ENCODE measurements at regions not wholly inside any gene's neighbourhood (a gene's known extent, or its start where the extent isn't known, plus 50 kb on each side); places are given as distances from the start of the nearest gene placed in this dataset.

DNA sequence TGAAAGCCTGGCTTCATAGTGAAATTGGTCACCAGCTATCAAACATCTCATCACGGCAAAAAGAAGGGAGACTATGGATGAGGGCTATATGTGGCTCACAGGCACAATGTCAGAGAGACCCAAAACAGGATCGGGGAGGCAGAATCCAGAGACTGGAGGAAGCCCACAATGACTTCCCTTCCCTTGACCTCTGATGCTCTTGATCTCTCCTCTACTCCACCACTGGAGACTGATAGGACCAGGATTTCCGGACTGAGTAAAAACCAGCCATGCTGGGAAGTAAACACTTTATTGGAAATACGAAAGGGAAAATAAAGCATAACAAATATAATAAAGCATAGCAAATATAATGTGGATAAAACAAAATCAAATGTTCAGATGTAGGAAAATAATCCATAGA lies 597.3 kb downstream of the UTRN start:
- no peak overlapping the region for H3K27ac Mint-ChIP-seq
- H3K79me2 ChIP-seq (replicated peaks; ENCODE audit: insufficient read depth), result no peaks in the 10 kb centered on the region
- no peak overlapping the region for H3K27ac ChIP-seq (ENCODE audit: low read depth)
- no peaks in the 10 kb centered on the region for H3K4me1 ChIP-seq (ENCODE audit: insufficient read depth)
- H3K4me3 ChIP-seq, result no peak overlapping the region
- H3K4me2 ChIP-seq, result no peak overlapping the region
- H3K9me2 ChIP-seq (ENCODE audit: insufficient read depth), result 0 out of 2 replicates have a peak, but pooled peaks cover 6% of the 10 kb centered on the region
- H3K9me3 Mint-ChIP-seq, result no peaks in the 10 kb centered on the region
- H3K4me3 Mint-ChIP-seq, result no peak overlapping the region
- no peaks in the 10 kb centered on the region for H4K20me1 ChIP-seq (replicated peaks; ENCODE audit: insufficient read depth)
- H3F3A ChIP-seq (replicated peaks; ENCODE audit: low read depth), result no peaks in the 10 kb centered on the region
- H3K36me3 ChIP-seq (ENCODE audit: insufficient read depth), result no peaks in the 10 kb centered on the region
- DNase-seq (ENCODE audit: low spot score) (no peak), ATAC-seq (no peak)
- no peaks in the 10 kb centered on the region for H3K27me3 ChIP-seq (ENCODE audit: insufficient read depth)
- no peak overlapping the region for H2AFZ ChIP-seq
- TF ChIP-seq REST (IDR thresholded peaks at IDR 0.05; ENCODE audit: unreplicated experiment) (no peak), CTCF (conservative IDR thresholded peaks at IDR 0.05; ENCODE audit: low read depth in 2 of 2) (no peak), CREB1 (CRISPR knock-in tag; IDR thresholded peaks at IDR 0.05; ENCODE audit: low read depth) (no peak)
- no peaks in the 10 kb centered on the region for H3K36me3 Mint-ChIP-seq (ENCODE audit: low read depth)
- no peaks in the 10 kb centered on the region for H3K27me3 Mint-ChIP-seq (ENCODE audit: insufficient read depth, low read depth, poor library complexity)
- H3K4me1 Mint-ChIP-seq, result no peaks in the 10 kb centered on the region

GRCh38 chr6:144883915-144884314 lies 598.8 kb downstream of the UTRN start:
- 0 out of 2 replicates have a peak, but pooled peaks cover 6% of the 10 kb centered on the region for H3K9me2 ChIP-seq (ENCODE audit: insufficient read depth)
- no peak overlapping the region for H3K4me3 ChIP-seq
- H2AFZ ChIP-seq, result no peak overlapping the region
- H3K4me3 Mint-ChIP-seq, result no peak overlapping the region
- no peaks in the 10 kb centered on the region for H4K20me1 ChIP-seq (replicated peaks; ENCODE audit: insufficient read depth)
- H3K4me1 ChIP-seq (ENCODE audit: insufficient read depth), result no peaks in the 10 kb centered on the region
- peaks cover 1% of the 10 kb centered on the region for H3K27me3 Mint-ChIP-seq (ENCODE audit: insufficient read depth, low read depth, poor library complexity)
- DNase-seq (ENCODE audit: low spot score), result no peak
- ATAC-seq, result no peak
- no peaks in the 10 kb centered on the region for H3K36me3 ChIP-seq (ENCODE audit: insufficient read depth)
- H3K4me2 ChIP-seq, result no peak overlapping the region
- TF ChIP-seq, protein P1, sequence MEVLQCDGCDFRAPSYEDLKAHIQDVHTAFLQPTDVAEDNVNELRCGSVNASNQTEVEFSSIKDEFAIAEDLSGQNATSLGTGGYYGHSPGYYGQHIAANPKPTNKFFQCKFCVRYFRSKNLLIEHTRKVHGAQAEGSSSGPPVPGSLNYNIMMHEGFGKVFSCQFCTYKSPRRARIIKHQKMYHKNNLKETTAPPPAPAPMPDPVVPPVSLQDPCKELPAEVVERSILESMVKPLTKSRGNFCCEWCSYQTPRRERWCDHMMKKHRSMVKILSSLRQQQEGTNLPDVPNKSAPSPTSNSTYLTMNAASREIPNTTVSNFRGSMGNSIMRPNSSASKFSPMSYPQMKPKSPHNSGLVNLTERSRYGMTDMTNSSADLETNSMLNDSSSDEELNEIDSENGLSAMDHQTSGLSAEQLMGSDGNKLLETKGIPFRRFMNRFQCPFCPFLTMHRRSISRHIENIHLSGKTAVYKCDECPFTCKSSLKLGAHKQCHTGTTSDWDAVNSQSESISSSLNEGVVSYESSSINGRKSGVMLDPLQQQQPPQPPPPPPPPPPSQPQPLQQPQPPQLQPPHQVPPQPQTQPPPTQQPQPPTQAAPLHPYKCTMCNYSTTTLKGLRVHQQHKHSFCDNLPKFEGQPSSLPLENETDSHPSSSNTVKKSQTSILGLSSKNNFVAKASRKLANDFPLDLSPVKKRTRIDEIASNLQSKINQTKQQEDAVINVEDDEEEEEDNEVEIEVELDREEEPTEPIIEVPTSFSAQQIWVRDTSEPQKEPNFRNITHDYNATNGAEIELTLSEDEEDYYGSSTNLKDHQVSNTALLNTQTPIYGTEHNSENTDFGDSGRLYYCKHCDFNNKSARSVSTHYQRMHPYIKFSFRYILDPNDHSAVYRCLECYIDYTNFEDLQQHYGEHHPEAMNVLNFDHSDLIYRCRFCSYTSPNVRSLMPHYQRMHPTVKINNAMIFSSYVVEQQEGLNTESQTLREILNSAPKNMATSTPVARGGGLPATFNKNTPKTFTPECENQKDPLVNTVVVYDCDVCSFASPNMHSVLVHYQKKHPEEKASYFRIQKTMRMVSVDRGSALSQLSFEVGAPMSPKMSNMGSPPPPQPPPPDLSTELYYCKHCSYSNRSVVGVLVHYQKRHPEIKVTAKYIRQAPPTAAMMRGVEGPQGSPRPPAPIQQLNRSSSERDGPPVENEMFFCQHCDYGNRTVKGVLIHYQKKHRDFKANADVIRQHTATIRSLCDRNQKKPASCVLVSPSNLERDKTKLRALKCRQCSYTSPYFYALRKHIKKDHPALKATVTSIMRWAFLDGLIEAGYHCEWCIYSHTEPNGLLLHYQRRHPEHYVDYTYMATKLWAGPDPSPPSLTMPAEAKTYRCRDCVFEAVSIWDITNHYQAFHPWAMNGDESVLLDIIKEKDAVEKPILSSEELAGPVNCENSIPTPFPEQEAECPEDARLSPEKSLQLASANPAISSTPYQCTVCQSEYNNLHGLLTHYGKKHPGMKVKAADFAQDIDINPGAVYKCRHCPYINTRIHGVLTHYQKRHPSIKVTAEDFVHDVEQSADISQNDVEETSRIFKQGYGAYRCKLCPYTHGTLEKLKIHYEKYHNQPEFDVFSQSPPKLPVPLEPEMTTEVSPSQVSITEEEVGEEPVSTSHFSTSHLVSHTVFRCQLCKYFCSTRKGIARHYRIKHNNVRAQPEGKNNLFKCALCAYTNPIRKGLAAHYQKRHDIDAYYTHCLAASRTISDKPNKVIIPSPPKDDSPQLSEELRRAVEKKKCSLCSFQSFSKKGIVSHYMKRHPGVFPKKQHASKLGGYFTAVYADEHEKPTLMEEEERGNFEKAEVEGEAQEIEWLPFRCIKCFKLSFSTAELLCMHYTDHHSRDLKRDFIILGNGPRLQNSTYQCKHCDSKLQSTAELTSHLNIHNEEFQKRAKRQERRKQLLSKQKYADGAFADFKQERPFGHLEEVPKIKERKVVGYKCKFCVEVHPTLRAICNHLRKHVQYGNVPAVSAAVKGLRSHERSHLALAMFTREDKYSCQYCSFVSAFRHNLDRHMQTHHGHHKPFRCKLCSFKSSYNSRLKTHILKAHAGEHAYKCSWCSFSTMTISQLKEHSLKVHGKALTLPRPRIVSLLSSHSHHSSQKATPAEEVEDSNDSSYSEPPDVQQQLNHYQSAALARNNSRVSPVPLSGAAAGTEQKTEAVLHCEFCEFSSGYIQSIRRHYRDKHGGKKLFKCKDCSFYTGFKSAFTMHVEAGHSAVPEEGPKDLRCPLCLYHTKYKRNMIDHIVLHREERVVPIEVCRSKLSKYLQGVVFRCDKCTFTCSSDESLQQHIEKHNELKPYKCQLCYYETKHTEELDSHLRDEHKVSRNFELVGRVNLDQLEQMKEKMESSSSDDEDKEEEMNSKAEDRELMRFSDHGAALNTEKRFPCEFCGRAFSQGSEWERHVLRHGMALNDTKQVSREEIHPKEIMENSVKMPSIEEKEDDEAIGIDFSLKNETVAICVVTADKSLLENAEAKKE (CRISPR knock-in tag; IDR thresholded peaks at IDR 0.05), result no peak
- TF ChIP-seq EZH2phosphoT487 (IDR thresholded peaks at IDR 0.05; ENCODE audit: unreplicated experiment) (no peak), ZNF114 (CRISPR knock-in tag; IDR thresholded peaks at IDR 0.05) (no peak), REST (IDR thresholded peaks at IDR 0.05; ENCODE audit: unreplicated experiment) (no peak)
- no peaks in the 10 kb centered on the region for H3F3A ChIP-seq (replicated peaks; ENCODE audit: low read depth)
- no peaks in the 10 kb centered on the region for H3K9me3 Mint-ChIP-seq
- H3K27ac Mint-ChIP-seq, result no peak overlapping the region
- H3K36me3 Mint-ChIP-seq (ENCODE audit: low read depth), result no peaks in the 10 kb centered on the region
- no peaks in the 10 kb centered on the region for H3K4me1 Mint-ChIP-seq
- no peak overlapping the region for H3K27ac ChIP-seq (ENCODE audit: low read depth)
- H3K27me3 ChIP-seq (ENCODE audit: insufficient read depth), result no peaks in the 10 kb centered on the region
- no peaks in the 10 kb centered on the region for H3K79me2 ChIP-seq (replicated peaks; ENCODE audit: insufficient read depth)

Measured in GM23338 (cell line).